ENCODE measurements at regions not wholly inside any gene's neighbourhood (a gene's known extent, or its start where the extent isn't known, plus 50 kb on each side); places are given as distances from the start of the nearest gene placed in this dataset.

DNA sequence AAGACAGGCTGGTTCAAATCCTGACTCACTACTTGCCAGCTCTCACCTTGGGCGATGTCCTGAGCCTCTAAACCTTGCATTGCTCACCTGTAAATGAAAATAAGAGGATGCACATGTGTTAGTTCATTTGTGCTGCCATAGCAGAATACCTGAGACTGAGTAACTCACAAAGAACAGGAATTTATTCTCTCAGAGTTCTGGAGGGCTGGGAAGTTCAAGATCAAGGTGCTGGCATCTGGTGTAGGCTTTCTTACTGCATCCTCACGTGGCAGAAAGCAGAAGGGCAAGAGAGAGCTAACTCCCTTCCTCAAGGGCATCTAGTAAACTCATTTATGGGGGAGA lies 222.7 kb downstream of the MTHFS start:
- DNase-seq (ENCODE audit: low read depth), result no peak
- no peak overlapping the region for H3K4me3 ChIP-seq (ENCODE audit: low read depth, low read length)
- TF ChIP-seq CTCF (IDR thresholded peaks at IDR 0.05; ENCODE audit: low read depth, low read length) (no peak), MAX (IDR thresholded peaks at IDR 0.05; ENCODE audit: low read depth, low read length) (no peak), POLR2A (IDR thresholded peaks at IDR 0.05; ENCODE audit: extremely low read depth, insufficient read length) (no peak), MYC (IDR thresholded peaks at IDR 0.05; ENCODE audit: low read depth, low read length) (no peak)

- no peak overlapping the region for H3K4me3 ChIP-seq (ENCODE audit: low read depth, low read length)
- no peak for DNase-seq (ENCODE audit: low read depth)
- no peak for TF ChIP-seq MAX (IDR thresholded peaks at IDR 0.05; ENCODE audit: low read depth, low read length)
- TF ChIP-seq CTCF (IDR thresholded peaks at IDR 0.05; ENCODE audit: low read depth, low read length), result no peak
- TF ChIP-seq MYC (IDR thresholded peaks at IDR 0.05; ENCODE audit: low read depth, low read length), result no peak
- no peak for TF ChIP-seq POLR2A (IDR thresholded peaks at IDR 0.05; ENCODE audit: extremely low read depth, insufficient read length)
These were observed 220.8 kb downstream of the MTHFS start for GRCh38 chr15:79675982-79676381.

DNA sequence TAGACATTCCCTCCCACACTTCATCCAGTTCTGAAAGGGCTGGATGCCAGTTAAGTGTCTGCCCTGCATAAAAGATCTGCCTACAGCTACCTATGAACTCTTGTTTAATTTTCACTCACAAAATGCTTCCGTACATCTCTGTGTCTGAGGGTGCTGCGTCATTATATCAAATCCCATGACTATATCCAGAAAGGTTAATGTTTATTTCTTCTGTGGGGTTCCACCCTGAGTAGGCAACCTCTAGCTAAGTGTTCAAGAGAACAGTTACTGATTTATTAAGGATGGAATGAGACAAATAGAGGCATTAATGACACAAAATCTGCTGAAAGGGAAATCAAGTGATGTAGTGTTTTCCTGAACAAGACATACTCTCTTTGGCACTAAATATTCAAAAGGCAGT lies 220.2 kb downstream of the MTHFS start:
- DNase-seq (ENCODE audit: low read depth), result no peak
- TF ChIP-seq POLR2A (IDR thresholded peaks at IDR 0.05; ENCODE audit: extremely low read depth, insufficient read length) (no peak), MYC (IDR thresholded peaks at IDR 0.05; ENCODE audit: low read depth, low read length) (no peak), CTCF (IDR thresholded peaks at IDR 0.05; ENCODE audit: low read depth, low read length) (no peak), MAX (IDR thresholded peaks at IDR 0.05; ENCODE audit: low read depth, low read length) (no peak)

GRCh38 chr15:79677241-79677640 lies 219.6 kb downstream of the MTHFS start:
- DNase-seq (ENCODE audit: low read depth), result no peak
- H3K4me3 ChIP-seq (ENCODE audit: low read depth, low read length), result no peak overlapping the region
- TF ChIP-seq MYC (IDR thresholded peaks at IDR 0.05; ENCODE audit: low read depth, low read length), result no peak

More for the DNA sequence above, 220.2 kb downstream of the MTHFS start:
- no peak overlapping the region for H3K4me3 ChIP-seq (ENCODE audit: low read depth, low read length)

DNA sequence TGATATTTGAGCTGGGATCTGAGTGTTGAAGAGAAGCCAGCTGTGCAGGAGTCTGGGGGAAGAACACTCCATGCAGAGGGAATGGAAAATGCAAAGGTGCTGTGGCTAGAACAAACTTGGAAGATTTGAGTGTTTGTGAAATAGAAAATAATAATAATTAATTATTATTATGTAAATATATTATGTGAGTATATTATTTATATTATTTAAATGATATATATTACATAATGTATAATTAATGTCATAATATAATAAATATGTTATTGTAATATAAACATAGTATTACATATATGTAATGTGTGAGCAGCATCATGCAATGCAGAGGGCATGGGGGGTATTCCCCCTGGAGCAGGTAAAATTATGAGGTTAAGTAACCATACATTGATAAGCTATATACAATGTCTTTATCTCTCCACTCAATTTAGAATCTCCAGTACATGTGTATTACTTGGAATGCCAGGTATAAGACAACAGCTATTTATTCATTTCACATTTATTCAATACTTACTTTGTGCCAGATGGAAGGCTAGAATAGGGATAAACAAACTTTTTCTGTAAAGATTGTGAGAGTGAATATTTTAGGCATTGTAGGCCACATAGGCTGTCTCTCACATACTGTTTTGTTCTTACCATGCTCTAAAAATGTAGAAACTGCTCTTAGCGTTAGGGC lies 218.6 kb downstream of the MTHFS start:
- H3K4me3 ChIP-seq (ENCODE audit: low read depth, low read length), result no peak overlapping the region
- no peak for DNase-seq (ENCODE audit: low read depth)
- TF ChIP-seq CTCF (IDR thresholded peaks at IDR 0.05; ENCODE audit: low read depth, low read length) (no peak), POLR2A (IDR thresholded peaks at IDR 0.05; ENCODE audit: extremely low read depth, insufficient read length) (no peak), MAX (IDR thresholded peaks at IDR 0.05; ENCODE audit: low read depth, low read length) (no peak), MYC (IDR thresholded peaks at IDR 0.05; ENCODE audit: low read depth, low read length) (no peak)

DNA sequence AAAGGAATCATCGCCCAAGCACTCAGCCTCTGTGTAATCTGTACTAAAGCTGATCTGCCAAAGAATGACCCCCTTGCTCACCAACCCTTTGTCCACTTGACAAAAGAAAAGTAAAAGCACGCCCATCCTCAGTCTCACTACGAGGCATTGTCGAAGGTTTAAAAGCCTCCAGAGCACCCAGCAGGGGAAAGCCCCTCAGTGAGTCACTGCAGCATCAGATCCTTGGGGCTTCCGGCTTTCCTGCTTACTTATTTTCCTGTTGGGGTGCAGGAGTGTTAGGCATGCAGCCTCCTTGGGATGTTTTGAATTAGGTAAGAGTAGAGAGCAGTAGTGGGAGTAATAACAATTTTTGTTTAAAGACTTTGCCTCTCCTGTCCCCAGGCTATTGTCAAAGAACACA lies 216.1 kb downstream of the MTHFS start:
- TF ChIP-seq MAX (IDR thresholded peaks at IDR 0.05; ENCODE audit: low read depth, low read length) (no peak), POLR2A (IDR thresholded peaks at IDR 0.05; ENCODE audit: extremely low read depth, insufficient read length) (no peak), MYC (IDR thresholded peaks at IDR 0.05; ENCODE audit: low read depth, low read length) (no peak), CTCF (IDR thresholded peaks at IDR 0.05; ENCODE audit: low read depth, low read length) (no peak)
- DNase-seq (ENCODE audit: low read depth), result no peak
- H3K4me3 ChIP-seq (ENCODE audit: low read depth, low read length), result no peak overlapping the region
